HepG2 (cell line): ENCODE measurements at regions not wholly inside any gene's neighbourhood (a gene's known extent, or its start where the extent isn't known, plus 50 kb on each side); places are given as distances from the start of the nearest gene placed in this dataset.

Experiments used
- ATAC-seq: fragments of 200-7000 bp; cut with Tn5 transposase; 3 replicates; pipeline ENCODE4 v1.9.1; 2020; ENCODE audit warnings: mild to moderate bottlenecking, moderate library complexity
- BruUV-seq: library from RNA; stranded (reverse); fragments of 400-500 nt; replicated peaks from 2 replicates; lab custom pipeline; 2021; lab: Mats Ljungman, UMichigan
- CTCF ChIA-PET: fragments of 300-600 bp; formaldehyde crosslinking; extraction: SDS; loops from one replicate; lab custom pipeline; 2021; ENCODE audit warnings: low total read pairs, inconsistent platforms, low intra/inter-chr PET ratio; lab: Yijun Ruan, JAX
- POLR2A ChIA-PET: fragments of 350-600 bp; sonication (Branson Sonifier 250); formaldehyde crosslinking; loops from one replicate; lab custom pipeline; 2020; ENCODE audit warnings: antibody characterized with exemption, inconsistent platforms; lab: Yijun Ruan, JAX
- DNase-seq: peaks from one replicate; pipeline ENCODE4 v3.0.0-alpha.2; 2015; ENCODE audit warnings: low spot score
- FAIRE-seq: peaks from 3 replicates; lab custom pipeline; 2011; peaks lifted over from hg19 to GRCh38; lab: Jason Lieb, UNC
- H2AFZ ChIP-seq: one replicate; pipeline ENCODE4 v1.6.1; 2011; ENCODE audit warnings: low read length, inconsistent platforms
- H3K27ac ChIP-seq: fragments of 300-600 bp; 3 replicates; pipeline ENCODE4 v1.8.0; 2011; ENCODE audit warnings: mixed run types, mild to moderate bottlenecking, mixed read lengths, low read length, inconsistent platforms; ENCODE audit not compliant: insufficient read depth; ENCODE audit errors: extremely low read length
- H3K27me3 ChIP-seq, 2 experiments: fragments of 200-600 bp in 1 of 2; 2 replicates in 1 of 2; 3 replicates in 1 of 2; pipeline versions ENCODE4 v1.6.0 to v1.8.0; 2011; ENCODE audit warnings: low read length in 2 of 2, mild to moderate bottlenecking in 2 of 2, moderate library complexity in 2 of 2, inconsistent platforms in 1 of 2; ENCODE audit not compliant: insufficient read depth in 2 of 2, control insufficient read depth in 1 of 2
- H3K36me3 ChIP-seq, 2 experiments: fragments of 200-600 bp in 1 of 2; replicated peaks in 1 of 2; 2 replicates in 1 of 2; 3 replicates in 1 of 2; pipeline versions ENCODE4 v1.5.1 to v1.8.0; 2011; ENCODE audit warnings: low read length in 2 of 2, inconsistent platforms in 1 of 2; ENCODE audit not compliant: insufficient read depth in 2 of 2, control insufficient read depth in 1 of 2
- H3K4me1 ChIP-seq: 2 replicates; pipeline ENCODE4 v1.5.1; 2012; ENCODE audit warnings: low read length, inconsistent platforms; ENCODE audit not compliant: insufficient read depth
- H3K4me2 ChIP-seq: 2 replicates; pipeline ENCODE4 v1.6.0; 2011; ENCODE audit warnings: low read depth, low read length, inconsistent platforms
- H3K4me3 ChIP-seq, 3 experiments: fragments of 200-600 bp in 1 of 3; sonication (generic), shearing (Covaris generic) in 1 of 3; replicated peaks in 1 of 3; 2 replicates each; pipeline ENCODE4 v1.5.1; 2011 to 2016; ENCODE audit warnings: low read length in 3 of 3, inconsistent platforms in 2 of 3, low read depth in 2 of 3, mild to moderate bottlenecking in 2 of 3, control low read depth in 1 of 3, mixed read lengths in 1 of 3; ENCODE audit not compliant: insufficient read depth in 1 of 3
- H3K79me2 ChIP-seq: one replicate; pipeline ENCODE4 v1.6.1; 2011; ENCODE audit warnings: low read length, inconsistent platforms; ENCODE audit not compliant: insufficient read depth
- H3K9ac ChIP-seq: 2 replicates; pipeline ENCODE4 v1.6.0; 2011; ENCODE audit warnings: mild to moderate bottlenecking, low read depth, low read length, inconsistent platforms; ENCODE audit not compliant: insufficient read depth
- H3K9me3 ChIP-seq: 2 replicates; pipeline ENCODE4 v1.5.1; 2012; ENCODE audit warnings: mild to moderate bottlenecking, low read length
- H4K20me1 ChIP-seq: 2 replicates; pipeline ENCODE4 v1.6.0; 2011; ENCODE audit warnings: inconsistent platforms, mild to moderate bottlenecking, low read length, moderate library complexity; ENCODE audit not compliant: insufficient read depth
- BRF2 ChIP-seq: sonication (generic); formaldehyde crosslinking; IDR thresholded peaks from 2 replicates; pipeline ENCODE4 v1.8.1; 2022; ENCODE audit warnings: mild to moderate bottlenecking, missing genetic modification reagents
- DDIT3 ChIP-seq: sonication (generic); formaldehyde crosslinking; IDR thresholded peaks from 2 replicates; pipeline ENCODE4 v1.4.0; 2020; ENCODE audit warnings: mild to moderate bottlenecking, missing genetic modification reagents
- GMEB2 ChIP-seq: IDR thresholded peaks from 2 replicates; pipeline ENCODE4 v1.6.1; 2016; ENCODE audit warnings: missing biosample characterization, missing genetic modification reagents, low read depth
- HINFP ChIP-seq: sonication (generic); formaldehyde crosslinking; IDR thresholded peaks from 2 replicates; pipeline ENCODE4 v1.4.0; 2020; ENCODE audit warnings: low read depth, mild to moderate bottlenecking, missing genetic modification reagents
- KMT2B ChIP-seq: IDR thresholded peaks from 2 replicates; pipeline ENCODE4 v1.6.1; 2016; ENCODE audit warnings: missing genetic modification reagents, missing compliant biosample characterization
- LCORL ChIP-seq, 2 experiments: fragments of 450-650 bp in 1 of 2; sonication (generic) in 1 of 2; formaldehyde crosslinking in 1 of 2; IDR thresholded peaks; 2 replicates each; pipeline versions ENCODE4 v1.5.0 to v1.6.1; 2017 to 2020; ENCODE audit warnings: antibody characterized with exemption in 1 of 2, missing genetic modification reagents in 1 of 2
- MTA1 ChIP-seq: sonication (generic); formaldehyde crosslinking; IDR thresholded peaks from 2 replicates; pipeline ENCODE4 v1.4.0; 2020; ENCODE audit warnings: missing genetic modification reagents, mild to moderate bottlenecking, borderline replicate concordance
- NRL ChIP-seq: sonication (generic); formaldehyde crosslinking; IDR thresholded peaks from 2 replicates; pipeline ENCODE4 v1.5.0; 2020; ENCODE audit warnings: missing genetic modification reagents, mild to moderate bottlenecking, moderate library complexity, borderline replicate concordance
- PCBP1 ChIP-seq: fragments of 200-400 bp; formaldehyde crosslinking; IDR thresholded peaks from 2 replicates; pipeline ENCODE4 v1.6.1; 2017; ENCODE audit warnings: mild to moderate bottlenecking, low read depth, low read length, borderline replicate concordance
- PRPF4 ChIP-seq: fragments of 200-400 bp; formaldehyde crosslinking; IDR thresholded peaks from 2 replicates; pipeline ENCODE4 v1.6.1; 2016; ENCODE audit warnings: low read length, low read depth; ENCODE audit not compliant: poor library complexity, severe bottlenecking
- TSC22D2 ChIP-seq: sonication (generic); formaldehyde crosslinking; IDR thresholded peaks from 2 replicates; pipeline ENCODE4 v1.5.1; 2020; ENCODE audit warnings: missing genetic modification reagents, mild to moderate bottlenecking, borderline replicate concordance
- ZBTB49 ChIP-seq: sonication (generic); formaldehyde crosslinking; IDR thresholded peaks from 2 replicates; pipeline ENCODE4 v1.4.0; 2020; ENCODE audit warnings: missing genetic modification reagents, borderline replicate concordance
- ZNF510 ChIP-seq: sonication (generic); formaldehyde crosslinking; IDR thresholded peaks from 2 replicates; pipeline ENCODE4 v1.4.0; 2020; ENCODE audit warnings: low read depth, mild to moderate bottlenecking, missing genetic modification reagents
- ZNF597 ChIP-seq: sonication (generic); formaldehyde crosslinking; IDR thresholded peaks from 2 replicates; pipeline ENCODE4 v1.5.0; 2020; ENCODE audit warnings: missing genetic modification reagents
- ZNF598 ChIP-seq: sonication (generic); formaldehyde crosslinking; IDR thresholded peaks from 2 replicates; pipeline ENCODE4 v1.5.1; 2020; ENCODE audit warnings: mild to moderate bottlenecking, missing genetic modification reagents, borderline replicate concordance
- WGBS: methylation state at CpG from one replicate; pipeline ENCODE4 v1.1.6; 2017; ENCODE audit warnings: low lambda C conversion rate; 5-methylcytosine and 5-hydroxymethylcytosine counted together
- in situ Hi-C: cut with HindIII; loops from 2 replicates; pipeline ENCODE4 v1.10.0; 2017; ENCODE audit warnings: low pct_unique_long_range_greater_than_20kb; ENCODE audit not compliant: extremely low pct_ligation_motif_present
- intact Hi-C: fragments of 100-400 bp; cut with micrococcal nuclease; formaldehyde crosslinking; loops from one replicate; pipeline ENCODE4 v1.10.0; 2022; ENCODE audit not compliant: unreplicated experiment

- TF ChIP-seq BRF2 (CRISPR knock-in tag) (no peak), ZNF510 (CRISPR knock-in tag) (no peak), PRPF4 (no peak)
These were observed 1547.3 kb downstream of the BRINP3 start (continued) for GRCh38 chr1:188930382-188930781.

GRCh38 chr1:188931506-188931905 is 1546.2 kb downstream of the BRINP3 start:
- ATAC-seq, result no peak
- ChIA-PET CTCF (no interaction called here), POLR2A (no interaction called here)
- BruUV-seq, result no TSS peak
- H3K27me3 ChIP-seq, result no peaks in the 10 kb centered on the region
- H3K9me3 ChIP-seq, result no peaks in the 10 kb centered on the region
- WGBS, result 4% methylated on average over 1 of the region's 1 CpG
- H3K79me2 ChIP-seq, result no peaks in the 10 kb centered on the region
- H3K36me3 ChIP-seq, result no peaks in the 10 kb centered on the region
- H2AFZ ChIP-seq, result no peak overlapping the region
- no peak for DNase-seq
- no peak overlapping the region for H3K4me3 ChIP-seq
- H3K4me2 ChIP-seq, result no peak overlapping the region
- no peak overlapping the region for H3K27ac ChIP-seq
- in situ Hi-C loops (no loop called here), intact Hi-C loops (no loop called here)
- no peaks in the 10 kb centered on the region for H4K20me1 ChIP-seq
- FAIRE-seq, result no peak
- no peaks in the 10 kb centered on the region for H3K4me1 ChIP-seq
- no peak overlapping the region for H3K9ac ChIP-seq
- TF ChIP-seq LCORL (IDR thresholded peaks at IDR 0.05) (no peak), LCORL (CRISPR knock-in tag; IDR thresholded peaks at IDR 0.05) (no peak), MTA1 (CRISPR knock-in tag) (no peak), PCBP1 (no peak), ZNF597 (CRISPR knock-in tag) (no peak), NRL (no peak), HINFP (CRISPR knock-in tag) (no peak), KMT2B (no peak), GMEB2 (CRISPR knock-in tag) (no peak), DDIT3 (CRISPR knock-in tag) (no peak), ZNF598 (CRISPR knock-in tag) (no peak), TSC22D2 (no peak), ZBTB49 (CRISPR knock-in tag) (no peak)
